ENCODE measurements at regions not wholly inside any gene's neighbourhood (a gene's known extent, or its start where the extent isn't known, plus 50 kb on each side); places are given as distances from the start of the nearest gene placed in this dataset.

GRCh38 chr21:35953597-35953996, 106.7 kb downstream of the SETD4 start (continued):
- TF ChIP-seq ATF2 (CRISPR knock-in tag; IDR thresholded peaks at IDR 0.05) (peak; percentile 83), MYNN (CRISPR knock-in tag; IDR thresholded peaks at IDR 0.05; ENCODE audit: low read depth) (no peak), ZBTB4 (CRISPR knock-in tag; IDR thresholded peaks at IDR 0.05; ENCODE audit: borderline replicate concordance) (no peak), SMAD3 (CRISPR knock-in tag; IDR thresholded peaks at IDR 0.05) (peak; percentile 95), NR0B2 (CRISPR knock-in tag; IDR thresholded peaks at IDR 0.05) (no peak), ZC3H13 (CRISPR knock-in tag; IDR thresholded peaks at IDR 0.05) (no peak), SKIL (CRISPR knock-in tag; IDR thresholded peaks at IDR 0.05; ENCODE audit: borderline replicate concordance) (peak; percentile 95), SIX4 (CRISPR knock-in tag; IDR thresholded peaks at IDR 0.05) (peak; percentile 91), KLF11 (CRISPR knock-in tag; IDR thresholded peaks at IDR 0.05) (0 out of 2 replicates have a peak, but pooled peaks have one; percentile 53), ZNF879 (CRISPR knock-in tag; IDR thresholded peaks at IDR 0.05) (no peak), NR2F6 (IDR thresholded peaks at IDR 0.05) (peak; percentile 90), NR2F6 (CRISPR knock-in tag; IDR thresholded peaks at IDR 0.05) (peak; percentile 92), ZHX2 (IDR thresholded peaks at IDR 0.05; ENCODE audit: low read depth) (no peak; the same call in 1 of the 2 replicates), ZHX2 (CRISPR knock-in tag; IDR thresholded peaks at IDR 0.05; ENCODE audit: borderline replicate concordance) (no peak), HNRNPLL (IDR thresholded peaks at IDR 0.05; ENCODE audit: low read depth, low read length, poor library complexity, severe bottlenecking) (no peak), CBX1 (IDR thresholded peaks at IDR 0.05; ENCODE audit: low read depth) (peak; percentile 26), WIZ (CRISPR knock-in tag; IDR thresholded peaks at IDR 0.05) (no peak), ZNF230 (CRISPR knock-in tag; IDR thresholded peaks at IDR 0.05) (no peak)

All from HepG2 (cell line).